ENCODE measurements at regions not wholly inside any gene's neighbourhood (a gene's known extent, or its start where the extent isn't known, plus 50 kb on each side); places are given as distances from the start of the nearest gene placed in this dataset.

- no TSS peak for BruUV-seq (replicated peaks)
- Histone ChIP-seq H3K9me3 (replicated peaks; ENCODE audit: control insufficient read depth, insufficient read depth, low read length) (no peaks in the 10 kb centered on the region), H2AFZ (ENCODE audit: control insufficient read depth, low read depth, low read length) (no peak overlapping the region), H3K4me2 (ENCODE audit: control insufficient read depth, insufficient read depth) (no peak overlapping the region), H3K4me3 (no peak overlapping the region), H4K20me1 (ENCODE audit: control insufficient read depth, insufficient read depth) (no peaks in the 10 kb centered on the region), H3K79me2 (ENCODE audit: control insufficient read depth, insufficient read depth, low read length) (no peaks in the 10 kb centered on the region), H3K4me1 (ENCODE audit: control insufficient read depth, insufficient read depth, low read length) (no peaks in the 10 kb centered on the region), H3K36me3 (ENCODE audit: control insufficient read depth in 2 of 2, insufficient read depth in 2 of 2, low read length in 1 of 2) (no peaks in the 10 kb centered on the region), H3K9ac (ENCODE audit: control insufficient read depth, insufficient read depth, low read length) (no peak overlapping the region), H3K27me3 (replicated peaks in 1 of 2; ENCODE audit: control insufficient read depth in 2 of 2, insufficient read depth in 2 of 2, low read length in 1 of 2) (no peaks in the 10 kb centered on the region), H3K27ac (ENCODE audit: control insufficient read depth, insufficient read depth) (no peak overlapping the region)
- ChIA-PET POLR2A (no interaction called here), CTCF (interaction anchor here (0.9 kb wide), 1 partner anchor 653 kb away, joined by 3 read pairs; no protein-coding TSS in a partner anchor), RAD21 (ENCODE audit: unreplicated experiment) (interaction anchor here (0.9 kb wide), 1 partner anchor 10 kb away, joined by 3 read pairs; no protein-coding TSS in a partner anchor), SMC1A (ENCODE audit: uncharacterized antibody, unreplicated experiment) (interaction anchor here (1.0 to 1.4 kb wide), 4 partner anchors 13 to 640 kb away, joined by 3 to 5 read pairs (median 4); no protein-coding TSS in a partner anchor)
- intact Hi-C loops (cut with micrococcal nuclease; ENCODE audit: unreplicated experiment) = no loop called here
- 11% methylated on average over 3 of the region's 3 CpGs for WGBS (ENCODE audit: insufficient coverage, insufficient replicate concordance, low lambda C conversion rate, missing lambda C conversion rate)
- ATAC-seq (no peak), FAIRE-seq (no peak), DNase-seq (ENCODE audit: low read depth, low spot score) (no peak)
- TF ChIP-seq RCOR1 (conservative IDR thresholded peaks at IDR 0.05; ENCODE audit: low read depth, low read length) (no peak), PML (IDR thresholded peaks at IDR 0.05; ENCODE audit: low read length) (no peak), NRF1 (conservative IDR thresholded peaks at IDR 0.05; ENCODE audit: low read depth, low read length) (no peak), EED (IDR thresholded peaks at IDR 0.05; ENCODE audit: low read depth) (no peak), GABPA (IDR thresholded peaks at IDR 0.05; ENCODE audit: low read depth) (no peak), BMI1 (IDR thresholded peaks at IDR 0.05; ENCODE audit: borderline replicate concordance) (no peak), NFYB (IDR thresholded peaks at IDR 0.05; ENCODE audit: insufficient read depth, low read depth, low read length) (no peak), SRF (IDR thresholded peaks at IDR 0.05; ENCODE audit: low read depth in 2 of 2, low read length in 2 of 2) (no peak), SIN3A (IDR thresholded peaks at IDR 0.05; ENCODE audit: low read depth, low read length) (no peak), CBX3 (IDR thresholded peaks at IDR 0.05; ENCODE audit: borderline replicate concordance, low read depth) (no peak), MXI1 (IDR thresholded peaks at IDR 0.05; ENCODE audit: low read depth, low read length) (no peak), ZNF384 (IDR thresholded peaks at IDR 0.05; ENCODE audit: borderline replicate concordance, low read depth, low read length) (no peak), CHD4 (IDR thresholded peaks at IDR 0.05) (no peak), NR2C1 (IDR thresholded peaks at IDR 0.05) (no peak), YBX1 (IDR thresholded peaks at IDR 0.05) (no peak)
- TF ChIP-seq, protein P1, sequence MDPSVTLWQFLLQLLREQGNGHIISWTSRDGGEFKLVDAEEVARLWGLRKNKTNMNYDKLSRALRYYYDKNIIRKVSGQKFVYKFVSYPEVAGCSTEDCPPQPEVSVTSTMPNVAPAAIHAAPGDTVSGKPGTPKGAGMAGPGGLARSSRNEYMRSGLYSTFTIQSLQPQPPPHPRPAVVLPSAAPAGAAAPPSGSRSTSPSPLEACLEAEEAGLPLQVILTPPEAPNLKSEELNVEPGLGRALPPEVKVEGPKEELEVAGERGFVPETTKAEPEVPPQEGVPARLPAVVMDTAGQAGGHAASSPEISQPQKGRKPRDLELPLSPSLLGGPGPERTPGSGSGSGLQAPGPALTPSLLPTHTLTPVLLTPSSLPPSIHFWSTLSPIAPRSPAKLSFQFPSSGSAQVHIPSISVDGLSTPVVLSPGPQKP (IDR thresholded peaks at IDR 0.05; ENCODE audit: low read depth, low read length) = no peak
- TF ChIP-seq, protein P2, sequence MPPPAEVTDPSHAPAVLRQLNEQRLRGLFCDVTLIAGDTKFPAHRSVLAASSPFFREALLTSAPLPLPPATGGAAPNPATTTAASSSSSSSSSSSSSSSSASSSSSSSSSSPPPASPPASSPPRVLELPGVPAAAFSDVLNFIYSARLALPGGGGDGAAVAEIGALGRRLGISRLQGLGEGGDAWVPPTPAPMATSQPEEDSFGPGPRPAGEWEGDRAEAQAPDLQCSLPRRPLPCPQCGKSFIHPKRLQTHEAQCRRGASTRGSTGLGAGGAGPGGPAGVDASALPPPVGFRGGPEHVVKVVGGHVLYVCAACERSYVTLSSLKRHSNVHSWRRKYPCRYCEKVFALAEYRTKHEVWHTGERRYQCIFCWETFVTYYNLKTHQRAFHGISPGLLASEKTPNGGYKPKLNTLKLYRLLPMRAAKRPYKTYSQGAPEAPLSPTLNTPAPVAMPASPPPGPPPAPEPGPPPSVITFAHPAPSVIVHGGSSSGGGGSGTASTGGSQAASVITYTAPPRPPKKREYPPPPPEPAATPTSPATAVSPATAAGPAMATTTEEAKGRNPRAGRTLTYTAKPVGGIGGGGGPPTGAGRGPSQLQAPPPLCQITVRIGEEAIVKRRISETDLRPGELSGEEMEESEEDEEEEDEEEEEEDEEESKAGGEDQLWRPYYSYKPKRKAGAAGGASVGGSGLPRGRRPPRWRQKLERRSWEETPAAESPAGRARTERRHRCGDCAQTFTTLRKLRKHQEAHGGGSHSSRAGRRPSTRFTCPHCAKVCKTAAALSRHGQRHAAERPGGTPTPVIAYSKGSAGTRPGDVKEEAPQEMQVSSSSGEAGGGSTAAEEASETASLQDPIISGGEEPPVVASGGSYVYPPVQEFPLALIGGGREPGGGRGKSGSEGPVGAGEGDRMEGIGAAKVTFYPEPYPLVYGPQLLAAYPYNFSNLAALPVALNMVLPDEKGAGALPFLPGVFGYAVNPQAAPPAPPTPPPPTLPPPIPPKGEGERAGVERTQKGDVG (CRISPR knock-in tag; IDR thresholded peaks at IDR 0.05) = no peak
- TF ChIP-seq, protein P3, sequence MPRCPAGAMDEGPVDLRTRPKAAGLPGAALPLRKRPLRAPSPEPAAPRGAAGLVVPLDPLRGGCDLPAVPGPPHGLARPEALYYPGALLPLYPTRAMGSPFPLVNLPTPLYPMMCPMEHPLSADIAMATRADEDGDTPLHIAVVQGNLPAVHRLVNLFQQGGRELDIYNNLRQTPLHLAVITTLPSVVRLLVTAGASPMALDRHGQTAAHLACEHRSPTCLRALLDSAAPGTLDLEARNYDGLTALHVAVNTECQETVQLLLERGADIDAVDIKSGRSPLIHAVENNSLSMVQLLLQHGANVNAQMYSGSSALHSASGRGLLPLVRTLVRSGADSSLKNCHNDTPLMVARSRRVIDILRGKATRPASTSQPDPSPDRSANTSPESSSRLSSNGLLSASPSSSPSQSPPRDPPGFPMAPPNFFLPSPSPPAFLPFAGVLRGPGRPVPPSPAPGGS (IDR thresholded peaks at IDR 0.05; ENCODE audit: borderline replicate concordance, insufficient read depth, low read depth, low read length, poor library complexity, severe bottlenecking) = no peak
- in situ Hi-C loops (cut with MboI) = no loop called here
Observed at GRCh38 chr10:81575036-81575435, 300.0 kb upstream of the NRG3 start.
